Right atrium auricular region (tissue), 2 donors: ENCODE measurements at regions not wholly inside any gene's neighbourhood (a gene's known extent, or its start where the extent isn't known, plus 50 kb on each side); places are given as distances from the start of the nearest gene placed in this dataset.

Source experiments
- DNase-seq: peaks from one replicate; pipeline ENCODE4 v3.0.0-alpha.2; 2019; ENCODE audit warnings: low spot score
- H3K27ac ChIP-seq, 2 donors: fragments of 200-600 bp; sonication (generic); 1 replicate in 1 of 2; 2 replicates in 1 of 2; pipeline ENCODE4 v1.5.1; 2016 to 2019
- H3K27me3 ChIP-seq, 2 donors: fragments of 200-600 bp; sonication (generic); one replicate each; pipeline versions ENCODE4 v1.5.1 to v1.6.0; 2017 to 2019
- H3K36me3 ChIP-seq: fragments of 200-600 bp; sonication (generic); one replicate; pipeline ENCODE4 v1.5.1; 2016
- H3K4me1 ChIP-seq, 2 donors: fragments of 200-600 bp; sonication (generic); one replicate each; pipeline versions ENCODE4 v1.5.1 to v1.6.0; 2017 to 2019
- H3K4me3 ChIP-seq, 2 donors: fragments of 200-600 bp; sonication (generic); 1 replicate in 1 of 2; 2 replicates in 1 of 2; pipeline ENCODE4 v1.5.1; 2017 to 2019; ENCODE audit warnings: mild to moderate bottlenecking in 1 of 2, moderate library complexity in 1 of 2
- H3K9me3 ChIP-seq, 2 donors: fragments of 200-600 bp; sonication (generic); one replicate each; pipeline ENCODE4 v1.5.1; 2019
- TF ChIP-seq, protein P1 (sequence below), 2 donors: fragments of 200-600 bp; sonication (generic); IDR thresholded peaks; one replicate each; pipeline ENCODE4 v1.5.1; 2019; ENCODE audit warnings: antibody characterized with exemption in 2 of 2

DNA sequence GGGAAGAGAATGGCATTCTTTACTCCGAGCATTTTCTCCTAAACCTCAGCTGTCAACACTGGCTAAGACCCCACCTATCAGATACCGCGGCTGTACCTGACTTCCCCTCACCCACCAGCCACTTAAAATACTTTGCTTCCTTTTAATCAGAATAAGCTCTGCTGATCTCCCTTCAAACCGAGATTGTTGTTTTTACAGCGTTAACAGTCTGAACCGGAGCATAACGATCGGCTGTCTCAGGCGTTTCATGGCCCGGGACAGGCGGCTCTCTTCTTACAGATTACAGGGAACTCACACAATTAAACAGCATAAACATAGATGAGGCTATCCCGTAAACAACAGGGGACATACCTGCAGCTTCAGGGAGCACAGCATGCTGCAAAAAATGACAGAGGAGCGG is 174.3 kb upstream of the RNF32 start:
- DNase-seq, result no peak
- TF ChIP-seq, protein P1, sequence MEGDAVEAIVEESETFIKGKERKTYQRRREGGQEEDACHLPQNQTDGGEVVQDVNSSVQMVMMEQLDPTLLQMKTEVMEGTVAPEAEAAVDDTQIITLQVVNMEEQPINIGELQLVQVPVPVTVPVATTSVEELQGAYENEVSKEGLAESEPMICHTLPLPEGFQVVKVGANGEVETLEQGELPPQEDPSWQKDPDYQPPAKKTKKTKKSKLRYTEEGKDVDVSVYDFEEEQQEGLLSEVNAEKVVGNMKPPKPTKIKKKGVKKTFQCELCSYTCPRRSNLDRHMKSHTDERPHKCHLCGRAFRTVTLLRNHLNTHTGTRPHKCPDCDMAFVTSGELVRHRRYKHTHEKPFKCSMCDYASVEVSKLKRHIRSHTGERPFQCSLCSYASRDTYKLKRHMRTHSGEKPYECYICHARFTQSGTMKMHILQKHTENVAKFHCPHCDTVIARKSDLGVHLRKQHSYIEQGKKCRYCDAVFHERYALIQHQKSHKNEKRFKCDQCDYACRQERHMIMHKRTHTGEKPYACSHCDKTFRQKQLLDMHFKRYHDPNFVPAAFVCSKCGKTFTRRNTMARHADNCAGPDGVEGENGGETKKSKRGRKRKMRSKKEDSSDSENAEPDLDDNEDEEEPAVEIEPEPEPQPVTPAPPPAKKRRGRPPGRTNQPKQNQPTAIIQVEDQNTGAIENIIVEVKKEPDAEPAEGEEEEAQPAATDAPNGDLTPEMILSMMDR (IDR thresholded peaks at IDR 0.05), result no peak
- no peak overlapping the region for H3K27ac ChIP-seq
- H3K36me3 ChIP-seq, result no peaks in the 10 kb centered on the region
- no peak overlapping the region for H3K4me3 ChIP-seq
- H3K9me3 ChIP-seq, result peaks cover 0 to 8% of the 10 kb centered on the region in 2 donors
- no peaks in the 10 kb centered on the region for H3K27me3 ChIP-seq
- no peaks in the 10 kb centered on the region for H3K4me1 ChIP-seq

DNA sequence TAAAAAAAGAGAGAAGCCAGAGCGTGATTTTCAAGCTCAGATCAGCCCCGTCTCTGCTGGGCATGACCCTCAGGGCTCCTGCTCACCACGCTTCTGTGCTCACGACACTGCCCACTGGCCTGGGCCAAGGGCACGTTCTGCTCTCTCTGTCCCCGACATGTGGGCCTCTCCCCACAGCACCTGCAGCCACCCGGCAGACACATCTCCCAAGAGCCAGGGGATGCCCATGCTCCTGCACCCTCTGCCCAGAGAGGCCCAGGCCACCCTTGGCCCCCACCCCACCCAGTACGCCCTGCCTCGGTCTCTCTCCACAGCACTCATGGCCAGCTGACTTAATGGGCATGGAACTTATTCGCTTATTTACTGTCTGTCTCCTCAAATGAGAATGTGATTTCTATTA is 175.4 kb upstream of the RNF32 start:
- TF ChIP-seq, protein P1 (IDR thresholded peaks at IDR 0.05), result no peak
- H3K9me3 ChIP-seq, result peaks cover 0 to 8% of the 10 kb centered on the region in 2 donors
- H3K27ac ChIP-seq, result no peak overlapping the region
- H3K27me3 ChIP-seq, result no peaks in the 10 kb centered on the region
- DNase-seq, result no peak
- no peaks in the 10 kb centered on the region for H3K4me1 ChIP-seq
- H3K36me3 ChIP-seq, result no peaks in the 10 kb centered on the region
- H3K4me3 ChIP-seq, result no peak overlapping the region

DNA sequence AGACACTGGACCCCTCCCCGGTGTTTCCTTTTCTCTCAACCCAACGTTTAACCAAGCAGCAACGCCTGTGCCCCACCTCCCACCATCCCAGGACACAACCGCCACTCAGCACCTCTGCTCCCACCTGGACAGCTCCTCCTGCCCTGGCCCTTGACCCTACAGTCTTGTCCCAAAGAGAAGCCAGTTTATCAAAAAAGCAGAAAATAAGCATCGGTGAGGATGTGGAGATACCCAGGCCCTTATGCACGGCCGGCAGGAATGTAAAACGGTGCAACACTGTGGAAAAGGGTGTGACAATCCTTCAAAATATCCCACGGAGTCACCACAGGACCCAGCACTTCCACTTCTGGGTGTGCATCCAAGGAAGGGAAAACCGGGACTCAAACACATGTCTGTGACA is 176.2 kb upstream of the RNF32 start:
- Histone ChIP-seq H3K4me1 (no peaks in the 10 kb centered on the region), H3K4me3 (no peak overlapping the region), H3K27me3 (no peaks in the 10 kb centered on the region), H3K27ac (no peak overlapping the region), H3K9me3 (peaks cover 0 to 8% of the 10 kb centered on the region in 2 donors), H3K36me3 (no peaks in the 10 kb centered on the region)
- no peak for DNase-seq
- TF ChIP-seq, protein P1 (IDR thresholded peaks at IDR 0.05), result no peak

DNA sequence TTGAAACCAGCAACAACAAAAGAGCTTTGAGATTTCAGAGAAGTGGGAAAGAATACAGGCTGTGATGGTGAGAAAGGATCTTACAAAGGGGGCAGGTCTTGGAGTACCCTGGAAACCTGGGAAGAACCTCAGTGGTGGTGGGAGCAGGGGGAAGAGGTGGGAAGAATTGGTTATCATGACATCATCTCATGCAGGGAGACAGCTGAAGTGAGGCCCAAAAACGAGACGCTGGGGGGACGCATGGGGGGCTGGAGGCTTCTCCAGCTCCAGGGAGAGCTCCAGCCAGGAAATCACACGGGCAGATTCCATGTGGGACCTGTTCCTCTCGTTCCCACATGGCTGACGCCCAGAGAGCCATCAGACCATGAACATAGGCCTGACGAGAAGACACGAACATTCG is 177.3 kb upstream of the RNF32 start:
- Histone ChIP-seq H3K4me3 (no peak overlapping the region), H3K27ac (no peak overlapping the region), H3K4me1 (no peaks in the 10 kb centered on the region), H3K27me3 (no peaks in the 10 kb centered on the region), H3K36me3 (no peaks in the 10 kb centered on the region), H3K9me3 (peaks cover 0 to 8% of the 10 kb centered on the region in 2 donors)
- DNase-seq, result no peak
- TF ChIP-seq, protein P1 (IDR thresholded peaks at IDR 0.05), result no peak

DNA sequence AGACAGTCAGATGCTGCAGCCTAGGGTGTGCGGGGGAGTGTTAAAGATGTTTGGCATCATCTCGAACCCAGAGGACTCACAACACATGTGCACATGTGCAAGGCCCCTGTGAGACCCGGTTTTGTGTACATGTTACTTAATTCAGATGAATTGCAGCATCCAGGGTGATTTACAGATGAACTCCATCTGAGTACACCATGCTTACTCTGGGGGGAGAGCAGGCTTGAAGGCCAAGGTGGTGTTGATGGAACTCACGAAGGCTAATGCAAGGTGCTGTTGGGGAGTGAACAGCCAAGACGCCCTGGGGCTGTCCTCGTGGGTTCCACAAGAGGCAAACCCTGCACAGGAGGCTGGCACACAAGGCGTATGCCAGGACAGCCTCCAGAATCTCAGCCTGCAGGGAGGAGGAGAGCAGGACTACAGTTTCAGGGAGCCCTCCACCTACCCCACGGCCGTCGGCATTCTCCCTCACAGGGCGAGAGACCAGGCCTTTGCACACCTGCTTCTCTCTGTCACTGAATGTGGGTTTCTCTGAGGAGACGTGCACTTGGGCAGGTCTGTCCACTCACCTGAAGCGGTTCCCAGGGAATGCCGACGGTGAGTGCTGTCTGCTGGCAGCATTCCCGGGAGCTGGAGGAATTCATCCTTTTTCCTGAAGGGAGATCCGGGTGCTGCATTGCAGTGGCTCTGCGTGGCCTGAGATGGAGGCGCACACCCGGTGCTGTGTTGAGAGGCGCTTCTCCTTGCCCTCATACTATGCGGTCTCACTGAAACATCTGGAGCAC is 178.5 kb upstream of the RNF32 start:
- no peak for DNase-seq
- no peaks in the 10 kb centered on the region for H3K27me3 ChIP-seq
- TF ChIP-seq, protein P1 (IDR thresholded peaks at IDR 0.05), result no peak
- H3K9me3 ChIP-seq, result peaks cover 0 to 8% of the 10 kb centered on the region in 2 donors
- H3K4me3 ChIP-seq, result no peak overlapping the region
- no peaks in the 10 kb centered on the region for H3K36me3 ChIP-seq
- no peaks in the 10 kb centered on the region for H3K4me1 ChIP-seq
- no peak overlapping the region for H3K27ac ChIP-seq
